Upper lobe of left lung (tissue), 6 donors: ENCODE measurements at regions not wholly inside any gene's neighbourhood (a gene's known extent, or its start where the extent isn't known, plus 50 kb on each side); places are given as distances from the start of the nearest gene placed in this dataset.

Source experiments
- ATAC-seq, 2 donors: fragments of 200-7000 bp; cut with Tn5 transposase; one replicate each; pipeline ENCODE4 v1.9.1; 2022; ENCODE audit warnings: mild to moderate bottlenecking in 2 of 2, moderate library complexity in 2 of 2; ENCODE audit not compliant: low FRiP score in 2 of 2
- DNase-seq, 2 donors: peaks; one replicate each; pipeline ENCODE4 v3.0.0-alpha.2; 2019 to 2020
- H3K27ac ChIP-seq, 4 donors: fragments of 200-600 bp; sonication (generic); one replicate each; pipeline ENCODE4 v1.5.1; 2016 to 2019
- H3K27me3 ChIP-seq, 4 donors: fragments of 200-600 bp; sonication (generic); one replicate each; pipeline ENCODE4 v1.5.1; 2017 to 2019
- H3K36me3 ChIP-seq, 4 donors: fragments of 200-600 bp; sonication (generic); one replicate each; pipeline ENCODE4 v1.5.1; 2016 to 2019
- H3K4me1 ChIP-seq, 4 donors: fragments of 200-600 bp; sonication (generic); one replicate each; pipeline ENCODE4 v1.5.1; 2018 to 2019
- H3K4me3 ChIP-seq, 4 donors: fragments of 200-600 bp; sonication (generic); one replicate each; pipeline ENCODE4 v1.5.1; 2017 to 2019; ENCODE audit warnings: mild to moderate bottlenecking in 2 of 4, moderate library complexity in 1 of 4
- H3K9me3 ChIP-seq, 4 donors: fragments of 200-600 bp; sonication (generic); one replicate each; pipeline ENCODE4 v1.5.1; 2018 to 2019
- EP300 ChIP-seq, 4 donors: sonication (generic); formaldehyde crosslinking; IDR thresholded peaks; one replicate each; pipeline ENCODE4 v1.5.1; 2017; ENCODE audit warnings: antibody characterized with exemption in 4 of 4, control low read depth in 2 of 4
- POLR2A ChIP-seq, 4 donors: fragments of 450-650 bp; IDR thresholded peaks; one replicate each; pipeline ENCODE4 v1.5.1; 2016 to 2017; ENCODE audit warnings: antibody characterized with exemption in 4 of 4, mild to moderate bottlenecking in 2 of 4
- POLR2AphosphoS5 ChIP-seq, 2 donors: sonication (generic); formaldehyde crosslinking; IDR thresholded peaks; one replicate each; pipeline ENCODE4 v1.5.1; 2017; ENCODE audit warnings: antibody characterized with exemption in 2 of 2
- WGBS, 2 donors: methylation state at CpG; one replicate each; pipeline ENCODE4 v1.1.5; 2017 to 2018; 5-methylcytosine and 5-hydroxymethylcytosine counted together
- TF ChIP-seq, protein P1 (sequence below), 6 experiments: fragments of 450-650 bp in 4 of 6; fragments of 200-600 bp in 2 of 6; sonication (generic) in 2 of 6; IDR thresholded peaks; one replicate each; pipeline ENCODE4 v1.5.1; 2016 to 2019; ENCODE audit warnings: antibody characterized with exemption in 6 of 6
- donor health status: DM: no; HTN: no; CAD: no; lungs with moderate emphysema.
- donor health status: DM: no; HTN: yes; CAD: no; lungs with severe emphysema.

- Histone ChIP-seq H3K4me3 (no peak overlapping the region), H3K27ac (no peak overlapping the region), H3K4me1 (no peaks in the 10 kb centered on the region), H3K27me3 (no peaks in the 10 kb centered on the region), H3K9me3 (no peaks in the 10 kb centered on the region), H3K36me3 (no peaks in the 10 kb centered on the region)
- TF ChIP-seq POLR2A (IDR thresholded peaks at IDR 0.05) (no peak), POLR2AphosphoS5 (IDR thresholded peaks at IDR 0.05) (no peak), EP300 (IDR thresholded peaks at IDR 0.05) (no peak)
- TF ChIP-seq, protein P1, sequence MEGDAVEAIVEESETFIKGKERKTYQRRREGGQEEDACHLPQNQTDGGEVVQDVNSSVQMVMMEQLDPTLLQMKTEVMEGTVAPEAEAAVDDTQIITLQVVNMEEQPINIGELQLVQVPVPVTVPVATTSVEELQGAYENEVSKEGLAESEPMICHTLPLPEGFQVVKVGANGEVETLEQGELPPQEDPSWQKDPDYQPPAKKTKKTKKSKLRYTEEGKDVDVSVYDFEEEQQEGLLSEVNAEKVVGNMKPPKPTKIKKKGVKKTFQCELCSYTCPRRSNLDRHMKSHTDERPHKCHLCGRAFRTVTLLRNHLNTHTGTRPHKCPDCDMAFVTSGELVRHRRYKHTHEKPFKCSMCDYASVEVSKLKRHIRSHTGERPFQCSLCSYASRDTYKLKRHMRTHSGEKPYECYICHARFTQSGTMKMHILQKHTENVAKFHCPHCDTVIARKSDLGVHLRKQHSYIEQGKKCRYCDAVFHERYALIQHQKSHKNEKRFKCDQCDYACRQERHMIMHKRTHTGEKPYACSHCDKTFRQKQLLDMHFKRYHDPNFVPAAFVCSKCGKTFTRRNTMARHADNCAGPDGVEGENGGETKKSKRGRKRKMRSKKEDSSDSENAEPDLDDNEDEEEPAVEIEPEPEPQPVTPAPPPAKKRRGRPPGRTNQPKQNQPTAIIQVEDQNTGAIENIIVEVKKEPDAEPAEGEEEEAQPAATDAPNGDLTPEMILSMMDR (IDR thresholded peaks at IDR 0.05): no peak
- DNase-seq (no peak), ATAC-seq (no peak)
- WGBS, 2 donors: 80 to 81% methylated on average over 9 of the region's 9 CpGs
These were observed 54.1 kb upstream of the PEG3 start for GRCh38 chr19:56894626-56895025.

- DNase-seq (no peak), ATAC-seq (no peak)
- Histone ChIP-seq H3K4me3 (no peak overlapping the region), H3K4me1 (no peaks in the 10 kb centered on the region), H3K9me3 (peaks cover 0 to 4% (median 1%) of the 10 kb centered on the region in 4 donors), H3K36me3 (no peaks in the 10 kb centered on the region), H3K27ac (no peak overlapping the region), H3K27me3 (no peaks in the 10 kb centered on the region)
- WGBS, 2 donors: 84 to 87% methylated on average over 3 of the region's 3 CpGs
- TF ChIP-seq EP300 (IDR thresholded peaks at IDR 0.05) (no peak), POLR2AphosphoS5 (IDR thresholded peaks at IDR 0.05) (no peak), POLR2A (IDR thresholded peaks at IDR 0.05) (no peak)
- TF ChIP-seq, protein P1 (IDR thresholded peaks at IDR 0.05): no peak
These were observed 55.6 kb upstream of the PEG3 start for GRCh38 chr19:56896095-56896494.

- WGBS, 2 donors: 88 to 92% methylated on average over 6 of the region's 6 CpGs
- H3K9me3 ChIP-seq: peaks cover 0 to 4% (median 1%) of the 10 kb centered on the region in 4 donors
- H3K36me3 ChIP-seq: no peaks in the 10 kb centered on the region
- ATAC-seq (no peak), DNase-seq (no peak)
- no peak overlapping the region for H3K27ac ChIP-seq
- no peaks in the 10 kb centered on the region for H3K4me1 ChIP-seq
- H3K27me3 ChIP-seq: no peaks in the 10 kb centered on the region
- H3K4me3 ChIP-seq: no peak overlapping the region
- TF ChIP-seq POLR2A (IDR thresholded peaks at IDR 0.05) (no peak), EP300 (IDR thresholded peaks at IDR 0.05) (no peak), POLR2AphosphoS5 (IDR thresholded peaks at IDR 0.05) (no peak)
- TF ChIP-seq, protein P1 (IDR thresholded peaks at IDR 0.05): no peak
These were observed 59.4 kb upstream of the PEG3 start for GRCh38 chr19:56899943-56900342.

GRCh38 chr19:56900573-56901097 lies 60.1 kb upstream of the PEG3 start:
- Histone ChIP-seq H3K9me3 (peaks cover 0 to 4% (median 1%) of the 10 kb centered on the region in 4 donors), H3K27me3 (no peaks in the 10 kb centered on the region), H3K36me3 (no peaks in the 10 kb centered on the region), H3K27ac (no peak overlapping the region), H3K4me1 (no peaks in the 10 kb centered on the region), H3K4me3 (no peak overlapping the region)
- ATAC-seq (no peak), DNase-seq (no peak)
- no peak for TF ChIP-seq POLR2AphosphoS5 (IDR thresholded peaks at IDR 0.05)
- no peak for TF ChIP-seq POLR2A (IDR thresholded peaks at IDR 0.05)
- no peak for TF ChIP-seq EP300 (IDR thresholded peaks at IDR 0.05)
- TF ChIP-seq, protein P1 (IDR thresholded peaks at IDR 0.05): no peak
- WGBS, 2 donors: 55 to 74% methylated on average over 11 to 12 of the region's 12 CpGs

- WGBS, 2 donors: 71 to 81% methylated on average over 5 to 6 of the region's 6 CpGs
- no peaks in the 10 kb centered on the region for H3K4me1 ChIP-seq
- ATAC-seq: no peak
- TF ChIP-seq POLR2AphosphoS5 (IDR thresholded peaks at IDR 0.05) (no peak), EP300 (IDR thresholded peaks at IDR 0.05) (no peak), POLR2A (IDR thresholded peaks at IDR 0.05) (no peak)
- TF ChIP-seq, protein P1 (IDR thresholded peaks at IDR 0.05): no peak
- DNase-seq: no peak
- no peaks in the 10 kb centered on the region for H3K36me3 ChIP-seq
- peaks cover 0 to 3% (median 0%) of the 10 kb centered on the region in 4 donors for H3K9me3 ChIP-seq
- H3K4me3 ChIP-seq: no peak overlapping the region
- H3K27me3 ChIP-seq: no peaks in the 10 kb centered on the region
- H3K27ac ChIP-seq: no peak overlapping the region
These were observed 65.2 kb upstream of the PEG3 start for GRCh38 chr19:56905631-56906150.
